Trophoblast cell (in vitro differentiated cells and primary cell): ENCODE measurements at regions not wholly inside any gene's neighbourhood (a gene's known extent, or its start where the extent isn't known, plus 50 kb on each side); places are given as distances from the start of the nearest gene placed in this dataset.

Experiments
- DNase-seq, 2 donors: peaks; one replicate each; pipeline ENCODE4 v3.0.0-alpha.2; 2016
- H2AFZ ChIP-seq: 2 replicates; pipeline ENCODE4 v1.6.1; 2013; ENCODE audit warnings: low read length, moderate library complexity, mild to moderate bottlenecking; ENCODE audit not compliant: insufficient read depth, poor library complexity
- H2AK5ac ChIP-seq: 2 replicates; pipeline ENCODE4 v1.6.1; 2013; ENCODE audit warnings: mild to moderate bottlenecking, low read length
- H2BK120ac ChIP-seq: 2 replicates; pipeline ENCODE4 v1.6.1; 2013; ENCODE audit warnings: low read length, mild to moderate bottlenecking, moderate library complexity; ENCODE audit not compliant: insufficient read depth, poor library complexity
- H2BK12ac ChIP-seq: 2 replicates; pipeline ENCODE4 v1.6.1; 2013; ENCODE audit warnings: mild to moderate bottlenecking, low read length, moderate library complexity
- H2BK5ac ChIP-seq: 2 replicates; pipeline ENCODE4 v1.6.1; 2013; ENCODE audit warnings: low read length, low read depth, moderate library complexity, mild to moderate bottlenecking; ENCODE audit not compliant: poor library complexity
- H3K14ac ChIP-seq: 2 replicates; pipeline ENCODE4 v1.6.1; 2013; ENCODE audit warnings: mild to moderate bottlenecking, low read length
- H3K18ac ChIP-seq: 2 replicates; pipeline ENCODE4 v1.6.1; 2013; ENCODE audit warnings: mild to moderate bottlenecking, low read length
- H3K23ac ChIP-seq: 2 replicates; pipeline ENCODE4 v1.6.1; 2013; ENCODE audit warnings: low read length
- H3K27ac ChIP-seq: 2 replicates; pipeline ENCODE4 v1.5.1; 2013; ENCODE audit warnings: low read depth, mild to moderate bottlenecking, inconsistent platforms, low read length, moderate library complexity
- H3K27me3 ChIP-seq: 2 replicates; pipeline ENCODE4 v1.6.1; 2013; ENCODE audit warnings: inconsistent platforms, mild to moderate bottlenecking, low read length, moderate library complexity; ENCODE audit not compliant: insufficient read depth
- H3K36me3 ChIP-seq, 2 experiments: 1 replicate in 1 of 2; 2 replicates in 1 of 2; pipeline ENCODE4 v1.6.1; 2013; ENCODE audit warnings: low read length in 2 of 2, mild to moderate bottlenecking in 2 of 2, moderate library complexity in 1 of 2; ENCODE audit not compliant: insufficient read depth in 2 of 2, control insufficient read depth in 1 of 2
- H3K4ac ChIP-seq: 2 replicates; pipeline ENCODE4 v1.6.1; 2013; ENCODE audit warnings: low read depth, mild to moderate bottlenecking, low read length, moderate library complexity
- H3K4me1 ChIP-seq, 2 experiments: 1 replicate in 1 of 2; 2 replicates in 1 of 2; pipeline ENCODE4 v1.6.1; 2013; ENCODE audit warnings: low read length in 2 of 2, mild to moderate bottlenecking in 2 of 2, moderate library complexity in 1 of 2; ENCODE audit not compliant: insufficient read depth in 2 of 2, control insufficient read depth in 1 of 2
- H3K4me2 ChIP-seq: 2 replicates; pipeline ENCODE4 v1.6.1; 2013; ENCODE audit warnings: inconsistent platforms, mild to moderate bottlenecking, low read length, moderate library complexity
- H3K4me3 ChIP-seq: 2 replicates; pipeline ENCODE4 v1.5.1; 2013; ENCODE audit warnings: mild to moderate bottlenecking, low read depth, low read length, inconsistent platforms
- H3K79me1 ChIP-seq: one replicate; pipeline ENCODE4 v1.6.1; 2013; ENCODE audit warnings: low read length
- H3K79me2 ChIP-seq: 2 replicates; pipeline ENCODE4 v1.6.1; 2013; ENCODE audit warnings: low read length, mild to moderate bottlenecking; ENCODE audit not compliant: control insufficient read depth, insufficient read depth, poor library complexity
- H3K9ac ChIP-seq: 2 replicates; pipeline ENCODE4 v1.6.1; 2013; ENCODE audit warnings: mild to moderate bottlenecking, low read length
- H3K9me3 ChIP-seq: 2 replicates; pipeline ENCODE4 v1.6.1; 2013; ENCODE audit warnings: low read depth, mild to moderate bottlenecking, control low read depth, inconsistent platforms, low read length; ENCODE audit not compliant: insufficient read depth
- H4K12ac ChIP-seq: 2 replicates; pipeline ENCODE4 v1.6.1; 2013; ENCODE audit warnings: low read depth, mild to moderate bottlenecking, low read length, moderate library complexity
- H4K8ac ChIP-seq: 2 replicates; pipeline ENCODE4 v1.6.1; 2013; ENCODE audit warnings: low read depth, mild to moderate bottlenecking, low read length, moderate library complexity
- H4K91ac ChIP-seq: one replicate; pipeline ENCODE4 v1.6.1; 2013; ENCODE audit warnings: low read depth, mild to moderate bottlenecking, low read length, moderate library complexity
- WGBS: extraction: QIAGEN DNeasy Blood & Tissue Kit; methylation state at CpG from one replicate; pipeline ENCODE4 v1.1.7; 2013; ENCODE audit warnings: missing lambda C conversion rate; ENCODE audit not compliant: insufficient read length, insufficient coverage; ENCODE audit errors: extremely low coverage; 5-methylcytosine and 5-hydroxymethylcytosine counted together

DNA sequence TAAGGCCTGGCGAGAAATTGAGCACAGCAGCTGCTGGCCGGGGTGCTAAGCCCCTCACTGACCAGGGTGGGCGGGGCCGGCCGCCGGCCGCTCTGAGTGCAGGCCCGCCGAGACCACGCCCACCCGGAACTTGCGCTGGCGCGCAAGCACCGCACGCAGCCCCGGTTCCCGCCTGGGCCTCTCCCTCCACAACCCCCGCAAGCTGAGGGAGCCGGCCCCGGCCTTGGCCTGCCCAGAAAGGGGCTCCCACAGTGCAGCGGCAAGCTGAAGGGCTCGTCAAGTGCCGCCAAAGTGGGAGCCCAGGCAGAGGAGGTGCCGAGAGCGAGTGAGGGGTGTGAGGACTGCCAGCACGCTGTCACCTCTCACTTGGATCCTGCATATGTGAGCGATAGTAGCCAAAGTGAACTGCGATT is 251.2 kb downstream of the GJA1 start:
- no peak overlapping the region for H2BK5ac ChIP-seq
- no peak overlapping the region for H3K14ac ChIP-seq
- whole genome bisulfite sequencing, result no CpG with 5 or more reads among the region's 29 CpGs
- no peak overlapping the region for H2AK5ac ChIP-seq
- H2BK120ac ChIP-seq, result no peak overlapping the region
- H3K79me1 ChIP-seq, result no peaks in the 10 kb centered on the region
- no peak overlapping the region for H2BK12ac ChIP-seq
- no peak overlapping the region for H4K12ac ChIP-seq
- H3K4me2 ChIP-seq, result no peak overlapping the region
- no peak overlapping the region for H4K91ac ChIP-seq
- H3K4me3 ChIP-seq, result no peak overlapping the region
- no peak overlapping the region for H3K18ac ChIP-seq
- H3K27me3 ChIP-seq, result no peaks in the 10 kb centered on the region
- no peaks in the 10 kb centered on the region for H3K36me3 ChIP-seq
- no peak overlapping the region for H3K4ac ChIP-seq
- no peaks in the 10 kb centered on the region for H3K79me2 ChIP-seq
- no peak overlapping the region for H3K27ac ChIP-seq
- no peaks in the 10 kb centered on the region for H3K4me1 ChIP-seq
- H2AFZ ChIP-seq, result no peak overlapping the region
- no peaks in the 10 kb centered on the region for H3K9me3 ChIP-seq
- H3K9ac ChIP-seq, result no peak overlapping the region
- no peak overlapping the region for H4K8ac ChIP-seq
- peak; percentile 36 to 60 for DNase-seq
- H3K23ac ChIP-seq, result no peak overlapping the region

DNA sequence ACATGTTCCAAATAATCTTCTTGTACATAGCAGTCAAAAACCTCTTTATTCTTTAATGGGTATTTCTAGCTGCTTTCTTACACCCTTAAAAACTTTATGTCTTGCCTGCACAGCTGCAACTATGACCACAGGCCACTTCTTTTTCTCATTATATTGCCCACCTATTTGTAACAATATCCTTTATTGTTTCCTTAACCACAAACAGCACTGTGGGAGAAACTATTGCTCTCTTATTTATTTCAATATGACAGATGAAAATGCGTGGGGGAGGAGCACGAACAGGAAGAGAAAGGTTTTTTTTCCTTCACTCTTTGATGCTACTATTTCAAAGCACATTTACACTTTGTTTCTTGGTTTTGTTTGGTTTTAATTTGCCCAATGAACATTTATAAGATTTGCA is 253.5 kb downstream of the GJA1 start:
- H3K4me3 ChIP-seq, result no peak overlapping the region
- no peak overlapping the region for H3K23ac ChIP-seq
- no peaks in the 10 kb centered on the region for H3K36me3 ChIP-seq
- H4K8ac ChIP-seq, result no peak overlapping the region
- DNase-seq, result no peak
- H2BK5ac ChIP-seq, result no peak overlapping the region
- no peaks in the 10 kb centered on the region for H3K4me1 ChIP-seq
- no peak overlapping the region for H4K91ac ChIP-seq
- no peak overlapping the region for H3K14ac ChIP-seq
- H3K4me2 ChIP-seq, result no peak overlapping the region
- no peaks in the 10 kb centered on the region for H3K9me3 ChIP-seq
- no peaks in the 10 kb centered on the region for H3K27me3 ChIP-seq
- no peak overlapping the region for H3K9ac ChIP-seq
- H3K18ac ChIP-seq, result no peak overlapping the region
- H2AK5ac ChIP-seq, result no peak overlapping the region
- no peak overlapping the region for H3K4ac ChIP-seq
- no peak overlapping the region for H2AFZ ChIP-seq
- no peak overlapping the region for H3K27ac ChIP-seq
- H2BK120ac ChIP-seq, result no peak overlapping the region
- no peak overlapping the region for H2BK12ac ChIP-seq
- H3K79me1 ChIP-seq, result no peaks in the 10 kb centered on the region
- H4K12ac ChIP-seq, result no peak overlapping the region
- WGBS, result no CpG with 5 or more reads among the region's 2 CpGs
- H3K79me2 ChIP-seq, result no peaks in the 10 kb centered on the region

- no peaks in the 10 kb centered on the region for H3K79me1 ChIP-seq
These were observed 255.7 kb downstream of the GJA1 start for GRCh38 chr6:121691126-121691551.

GRCh38 chr6:121694389-121694788 is 258.9 kb downstream of the GJA1 start:
- Histone ChIP-seq H2AK5ac (no peak overlapping the region), H4K91ac (no peak overlapping the region), H3K18ac (no peak overlapping the region), H3K79me2 (no peaks in the 10 kb centered on the region), H4K8ac (no peak overlapping the region), H3K4me3 (no peak overlapping the region), H3K14ac (no peak overlapping the region), H4K12ac (no peak overlapping the region), H2BK12ac (no peak overlapping the region), H2BK5ac (no peak overlapping the region), H3K36me3 (no peaks in the 10 kb centered on the region), H3K4me1 (no peaks in the 10 kb centered on the region), H3K27me3 (no peaks in the 10 kb centered on the region), H3K23ac (no peak overlapping the region), H3K9ac (no peak overlapping the region), H3K9me3 (no peaks in the 10 kb centered on the region), H3K27ac (no peak overlapping the region), H3K4ac (no peak overlapping the region), H3K79me1 (no peaks in the 10 kb centered on the region), H3K4me2 (no peak overlapping the region), H2AFZ (no peak overlapping the region), H2BK120ac (no peak overlapping the region)
- no CpG with 5 or more reads among the region's 3 CpGs for WGBS
- DNase-seq, result peak in 1 of 2 donors; percentile 56

More at GRCh38 chr6:121691126-121691551, 255.7 kb downstream of the GJA1 start:
- Histone ChIP-seq H3K9me3 (no peaks in the 10 kb centered on the region), H3K36me3 (no peaks in the 10 kb centered on the region), H4K91ac (no peak overlapping the region), H3K79me2 (no peaks in the 10 kb centered on the region), H3K18ac (no peak overlapping the region), H2AK5ac (no peak overlapping the region), H2BK5ac (no peak overlapping the region), H3K4me1 (no peaks in the 10 kb centered on the region), H3K14ac (no peak overlapping the region), H3K9ac (no peak overlapping the region), H3K4me3 (no peak overlapping the region), H3K27me3 (no peaks in the 10 kb centered on the region), H3K27ac (no peak overlapping the region), H2AFZ (no peak overlapping the region), H3K4ac (no peak overlapping the region), H3K23ac (no peak overlapping the region), H4K12ac (no peak overlapping the region), H2BK12ac (no peak overlapping the region), H4K8ac (no peak overlapping the region), H3K4me2 (no peak overlapping the region), H2BK120ac (no peak overlapping the region)
- peak; percentile 11 to 90 for DNase-seq
- WGBS, result no CpG with 5 or more reads among the region's 1 CpG
